ENCODE measurements at regions not wholly inside any gene's neighbourhood (a gene's known extent, or its start where the extent isn't known, plus 50 kb on each side); places are given as distances from the start of the nearest gene placed in this dataset.

GRCh38 chr14:52202151-52202550 is 65.3 kb upstream of the PTGDR start:
- TF ChIP-seq ZFX (IDR thresholded peaks at IDR 0.05; ENCODE audit: borderline replicate concordance) (no peak), CTCF (IDR thresholded peaks at IDR 0.05) (no peak)
- no peak overlapping the region for H3K27ac ChIP-seq

DNA sequence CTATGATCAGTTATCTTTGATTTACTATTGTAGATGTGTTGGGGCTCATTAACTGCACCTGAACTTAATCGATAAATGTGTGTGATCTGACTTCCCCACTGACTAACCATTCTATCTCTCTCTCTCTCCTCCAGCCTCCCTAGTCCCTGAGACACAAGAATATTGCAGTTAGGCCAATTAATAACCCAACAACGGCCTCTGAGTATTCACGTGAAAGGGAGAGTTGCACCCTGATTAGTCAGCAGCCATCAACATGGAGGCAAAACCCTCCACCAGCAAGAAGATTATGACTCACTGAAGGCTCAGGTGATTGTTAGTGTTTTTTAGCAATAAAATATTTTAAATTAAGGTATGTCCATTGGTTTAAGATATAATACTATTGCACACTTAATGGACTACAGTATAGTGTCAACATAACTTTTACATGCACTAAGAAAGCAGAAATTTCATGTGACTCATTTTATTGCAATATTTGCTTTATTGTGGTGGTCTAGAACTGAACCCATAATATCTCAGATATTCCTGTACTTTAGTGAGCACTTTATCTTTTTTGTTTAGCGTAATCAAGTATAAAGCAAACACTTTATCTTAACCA is 77.1 kb upstream of the PTGDR start:
- H3K27ac ChIP-seq: no peak overlapping the region
- TF ChIP-seq ZFX (IDR thresholded peaks at IDR 0.05; ENCODE audit: borderline replicate concordance) (no peak), CTCF (IDR thresholded peaks at IDR 0.05) (no peak)

- no peak overlapping the region for H3K27ac ChIP-seq
- no peak for TF ChIP-seq ZFX (IDR thresholded peaks at IDR 0.05; ENCODE audit: borderline replicate concordance)
- no peak for TF ChIP-seq CTCF (IDR thresholded peaks at IDR 0.05)
Observed at GRCh38 chr14:52189325-52189724, 78.2 kb upstream of the PTGDR start.

DNA sequence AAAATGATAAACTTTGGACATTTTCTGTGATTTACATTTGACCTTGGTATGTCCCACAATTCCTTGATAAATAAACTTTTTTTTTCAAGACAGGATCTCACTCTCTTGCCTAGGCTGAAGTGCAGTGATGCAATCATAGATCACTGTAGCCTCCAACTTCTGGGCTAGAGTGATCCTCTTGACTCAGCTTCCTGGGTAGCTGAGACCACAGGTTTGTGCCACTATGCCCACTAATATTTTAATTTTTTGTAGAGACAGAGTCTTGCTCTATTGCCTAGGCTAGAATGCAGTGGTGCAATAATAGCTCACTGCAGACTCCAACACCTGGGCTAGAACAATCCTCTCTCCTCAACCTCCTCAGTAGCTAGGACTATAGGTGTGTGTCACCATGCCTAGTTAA is 79.1 kb upstream of the PTGDR start:
- H3K27ac ChIP-seq: no peak overlapping the region
- TF ChIP-seq CTCF (IDR thresholded peaks at IDR 0.05) (no peak), ZFX (IDR thresholded peaks at IDR 0.05; ENCODE audit: borderline replicate concordance) (no peak)

DNA sequence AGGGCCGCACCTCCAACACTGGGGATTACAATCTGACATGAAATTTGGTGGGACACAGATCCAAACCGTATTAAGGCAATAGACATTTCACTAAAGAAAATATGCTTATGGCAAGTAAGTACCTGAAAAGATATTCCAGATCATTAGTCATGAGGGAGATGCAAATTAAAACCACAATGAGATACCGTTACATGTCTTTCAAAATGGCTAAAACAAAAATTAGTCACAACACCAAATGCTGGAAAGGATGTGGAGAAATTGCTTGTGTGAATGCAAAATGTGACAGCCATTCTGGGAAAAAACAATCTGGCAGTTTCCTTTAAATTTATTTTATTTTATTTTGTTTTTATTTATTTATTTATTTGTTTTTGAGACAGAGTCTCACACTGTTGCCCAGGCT is 82.3 kb upstream of the PTGDR start:
- no peak overlapping the region for H3K27ac ChIP-seq
- TF ChIP-seq CTCF (IDR thresholded peaks at IDR 0.05): no peak
- no peak for TF ChIP-seq ZFX (IDR thresholded peaks at IDR 0.05; ENCODE audit: borderline replicate concordance)

- no peak for TF ChIP-seq ZFX (IDR thresholded peaks at IDR 0.05; ENCODE audit: borderline replicate concordance)
- TF ChIP-seq CTCF (IDR thresholded peaks at IDR 0.05): no peak
- no peak overlapping the region for H3K27ac ChIP-seq
Observed at GRCh38 chr14:52182853-52183252, 84.6 kb upstream of the PTGDR start.

GRCh38 chr14:52179141-52179790 is 88.2 kb upstream of the PTGDR start:
- H3K27ac ChIP-seq: no peak overlapping the region
- no peak for TF ChIP-seq ZFX (IDR thresholded peaks at IDR 0.05; ENCODE audit: borderline replicate concordance)
- TF ChIP-seq CTCF (IDR thresholded peaks at IDR 0.05): no peak

Measured in 22Rv1 (cell line).